Caco-2 (cell line): ENCODE measurements at regions not wholly inside any gene's neighbourhood (a gene's known extent, or its start where the extent isn't known, plus 50 kb on each side); places are given as distances from the start of the nearest gene placed in this dataset.

Experiments
- BruUV-seq: library from RNA; stranded (reverse); fragments of 400-500 nt; replicated peaks from 2 replicates; lab custom pipeline; 2021; lab: Mats Ljungman, UMichigan
- CTCF ChIA-PET: fragments of 300-600 bp; sonication (Branson Sonifier 250); formaldehyde crosslinking; loops from one replicate; lab custom pipeline; 2022; ENCODE audit warnings: antibody characterized with exemption; lab: Charles Lee
- POLR2A ChIA-PET: fragments of 300-600 bp; sonication (Branson Sonifier 250); formaldehyde crosslinking; loops from one replicate; lab custom pipeline; 2022; ENCODE audit warnings: antibody characterized with exemption; lab: Charles Lee
- DNase-seq, 2 experiments: peaks; one replicate each; pipeline versions ENCODE4 v3.0.0 to v3.0.0-alpha.2; 2020 to 2022
- H3K27me3 ChIP-seq: replicated peaks from 2 replicates; pipeline ENCODE4 v1.6.0; 2011; ENCODE audit warnings: low read length; ENCODE audit not compliant: control insufficient read depth, insufficient read depth
- H3K36me3 ChIP-seq: 2 replicates; pipeline ENCODE4 v1.5.1; 2011; ENCODE audit warnings: low read length; ENCODE audit not compliant: control insufficient read depth, insufficient read depth
- H3K4me1 ChIP-seq: fragments of 250-450 bp; sonication (Bioruptor Pico); 2 replicates; pipeline ENCODE4 v1.5.1; 2020; ENCODE audit warnings: mild to moderate bottlenecking
- H3K4me3 ChIP-seq: 2 replicates; pipeline ENCODE4 v1.5.1; 2011; ENCODE audit warnings: low read depth, mild to moderate bottlenecking, control low read depth, low read length
- H3K9me3 ChIP-seq: fragments of 250-450 bp; sonication (Bioruptor Pico); 2 replicates; pipeline ENCODE4 v1.5.1; 2020; ENCODE audit warnings: mild to moderate bottlenecking, moderate library complexity
- H3K27ac Mint-ChIP-seq: one replicate; pipeline ENCODE4 v1.8.0; 2022; ENCODE audit warnings: mixed read lengths; ENCODE audit not compliant: unreplicated experiment
- H3K27me3 Mint-ChIP-seq: one replicate; pipeline ENCODE4 v1.8.0; 2022; ENCODE audit warnings: mixed read lengths; ENCODE audit not compliant: insufficient read depth, unreplicated experiment
- H3K36me3 Mint-ChIP-seq: one replicate; pipeline ENCODE4 v1.8.0; 2022; ENCODE audit warnings: mild to moderate bottlenecking, mixed read lengths; ENCODE audit not compliant: insufficient read depth, unreplicated experiment
- H3K4me1 Mint-ChIP-seq: one replicate; pipeline ENCODE4 v1.8.0; 2022; ENCODE audit warnings: low read depth, mixed read lengths; ENCODE audit not compliant: unreplicated experiment
- H3K4me3 Mint-ChIP-seq: one replicate; pipeline ENCODE4 v1.8.0; 2022; ENCODE audit warnings: mild to moderate bottlenecking, moderate library complexity, mixed read lengths; ENCODE audit not compliant: unreplicated experiment
- H3K9me3 Mint-ChIP-seq: one replicate; pipeline ENCODE4 v1.8.0; 2022; ENCODE audit warnings: mixed read lengths; ENCODE audit not compliant: unreplicated experiment
- CTCF ChIP-seq, 2 experiments: fragments of 200-600 bp in 1 of 2; IDR thresholded peaks; 1 replicate in 1 of 2; 2 replicates in 1 of 2; pipeline versions ENCODE4 v1.5.1 to v1.8.0; 2011 to 2022; ENCODE audit warnings: antibody characterized with exemption in 1 of 2, control low read depth in 1 of 2, inconsistent platforms in 1 of 2, low read depth in 1 of 2, low read length in 1 of 2, mild to moderate bottlenecking in 1 of 2, moderate library complexity in 1 of 2; ENCODE audit not compliant: insufficient read depth in 1 of 2, severe bottlenecking in 1 of 2, unreplicated experiment in 1 of 2
- intact Hi-C: fragments of 100-400 bp; cut with micrococcal nuclease; formaldehyde crosslinking; loops from one replicate; pipeline ENCODE4 v1.10.0; 2022; ENCODE audit not compliant: unreplicated experiment

- ChIA-PET POLR2A (no interaction called here), CTCF (no interaction called here)
- Mint-ChIP-seq H3K27ac (no peak overlapping the region), H3K9me3 (no peaks in the 10 kb centered on the region), H3K4me3 (no peak overlapping the region), H3K27me3 (peaks cover 17% of the 10 kb centered on the region), H3K36me3 (no peaks in the 10 kb centered on the region), H3K4me1 (no peaks in the 10 kb centered on the region)
- no peak overlapping the region for H3K4me3 ChIP-seq
- no peaks in the 10 kb centered on the region for H3K4me1 ChIP-seq
- DNase-seq, result no peak
- no TSS peak for BruUV-seq
- no peaks in the 10 kb centered on the region for H3K36me3 ChIP-seq
- intact Hi-C loops, result no loop called here
- no peak for TF ChIP-seq CTCF (IDR thresholded peaks at IDR 0.05; ENCODE audit: insufficient read depth in 1 of 2, low read depth in 1 of 2, low read length in 1 of 2, severe bottlenecking in 1 of 2, unreplicated experiment in 1 of 2)
- no peaks in the 10 kb centered on the region for H3K9me3 ChIP-seq
- H3K27me3 ChIP-seq, result peaks cover 1% of the 10 kb centered on the region; the same call in 1 of the 2 replicates
These were observed 144.8 kb upstream of the TACR1 start for GRCh38 chr2:75344146-75344545.

- H3K4me1 ChIP-seq, result no peaks in the 10 kb centered on the region
These were observed 143.3 kb upstream of the TACR1 start for GRCh38 chr2:75342504-75343175.

GRCh38 chr2:75340560-75340959 is 141.2 kb upstream of the TACR1 start:
- CTCF ChIA-PET, result no interaction called here
- POLR2A ChIA-PET, result no interaction called here
- no peaks in the 10 kb centered on the region for H3K9me3 Mint-ChIP-seq
- H3K36me3 Mint-ChIP-seq, result no peaks in the 10 kb centered on the region
- intact Hi-C loops, result no loop called here
- no TSS peak for BruUV-seq
- no peaks in the 10 kb centered on the region for H3K36me3 ChIP-seq
- no peaks in the 10 kb centered on the region for H3K4me1 ChIP-seq
- DNase-seq, result no peak
- no peaks in the 10 kb centered on the region for H3K9me3 ChIP-seq
- peaks cover 1% of the 10 kb centered on the region; the same call in 1 of the 2 replicates for H3K27me3 ChIP-seq
- no peak for TF ChIP-seq CTCF (IDR thresholded peaks at IDR 0.05; ENCODE audit: insufficient read depth in 1 of 2, low read depth in 1 of 2, low read length in 1 of 2, severe bottlenecking in 1 of 2, unreplicated experiment in 1 of 2)
- H3K27ac Mint-ChIP-seq, result no peak overlapping the region
- H3K4me3 ChIP-seq, result no peak overlapping the region
- no peaks in the 10 kb centered on the region for H3K4me1 Mint-ChIP-seq
- peaks cover 17% of the 10 kb centered on the region for H3K27me3 Mint-ChIP-seq
- no peak overlapping the region for H3K4me3 Mint-ChIP-seq

More at GRCh38 chr2:75342504-75343175, 143.3 kb upstream of the TACR1 start:
- no peaks in the 10 kb centered on the region for H3K36me3 Mint-ChIP-seq
- H3K4me3 ChIP-seq, result no peak overlapping the region
- peaks cover 1% of the 10 kb centered on the region; the same call in 1 of the 2 replicates for H3K27me3 ChIP-seq
- no peak overlapping the region for H3K4me3 Mint-ChIP-seq
- no peak overlapping the region for H3K27ac Mint-ChIP-seq
- TF ChIP-seq CTCF (IDR thresholded peaks at IDR 0.05; ENCODE audit: insufficient read depth in 1 of 2, low read depth in 1 of 2, low read length in 1 of 2, severe bottlenecking in 1 of 2, unreplicated experiment in 1 of 2), result no peak
- no peaks in the 10 kb centered on the region for H3K9me3 Mint-ChIP-seq
- intact Hi-C loops, result no loop called here
- ChIA-PET POLR2A (no interaction called here), CTCF (no interaction called here)
- peaks cover 13% of the 10 kb centered on the region for H3K27me3 Mint-ChIP-seq
- no TSS peak for BruUV-seq
- H3K36me3 ChIP-seq, result no peaks in the 10 kb centered on the region
- H3K9me3 ChIP-seq, result no peaks in the 10 kb centered on the region
- DNase-seq, result no peak
- no peaks in the 10 kb centered on the region for H3K4me1 Mint-ChIP-seq
